Adrenal gland (tissue), 9 donors: ENCODE measurements at regions not wholly inside any gene's neighbourhood (a gene's known extent, or its start where the extent isn't known, plus 50 kb on each side); places are given as distances from the start of the nearest gene placed in this dataset.
A peak's percentile ranks its signal among the peaks of the same experiment; 100 is the strongest.

Experiments
- DNase-seq, 7 donors: peaks; one replicate each; pipeline ENCODE4 v3.0.0-alpha.2; 2019 to 2020
- H3K27ac ChIP-seq, 5 donors: fragments of 200-600 bp; sonication (generic) in 4 of 5; 1 replicate in 3 of 5; 2 replicates in 2 of 5; pipeline versions ENCODE4 v1.5.1 to v1.8.0; 2016 to 2020; ENCODE audit warnings: mild to moderate bottlenecking in 1 of 5
- H3K27me3 ChIP-seq: fragments of 200-600 bp; 2 replicates; pipeline ENCODE4 v1.8.0; 2021
- H3K36me3 ChIP-seq, 2 donors: fragments of 200-600 bp; replicated peaks in 1 of 2; 1 replicate in 1 of 2; 2 replicates in 1 of 2; pipeline versions ENCODE4 v1.5.1 to v1.8.0; 2018 to 2022
- H3K4me1 ChIP-seq, 2 donors: fragments of 200-600 bp; replicated peaks in 1 of 2; 1 replicate in 1 of 2; 2 replicates in 1 of 2; pipeline versions ENCODE4 v1.5.1 to v1.8.0; 2018 to 2021
- H3K4me3 ChIP-seq, 4 donors: fragments of 200-600 bp; sonication (generic) in 3 of 4; one replicate each; pipeline ENCODE4 v1.5.1; 2016 to 2018
- H3K9me3 ChIP-seq, 3 donors: fragments of 200-600 bp; sonication (generic) in 1 of 3; replicated peaks in 1 of 3; 1 replicate in 2 of 3; 2 replicates in 1 of 3; pipeline versions ENCODE4 v1.5.1 to v1.8.0; 2016 to 2021
- POLR2A ChIP-seq, 2 donors: fragments of 450-650 bp; IDR thresholded peaks; one replicate each; pipeline ENCODE4 v1.6.1; 2017; ENCODE audit warnings: antibody characterized with exemption in 2 of 2, mild to moderate bottlenecking in 2 of 2, moderate library complexity in 1 of 2
- WGBS, 4 donors: extraction: QIAGEN DNeasy Blood & Tissue Kit in 2 of 4; methylation state at CpG; one replicate each; pipeline versions ENCODE4 v1.1.5 to v1.1.7; 2013 to 2017; 5-methylcytosine and 5-hydroxymethylcytosine counted together
- intact Hi-C, 2 donors: fragments of 100-400 bp; cut with DNase I; formaldehyde crosslinking; loops; one replicate each; pipeline versions ENCODE4 v1.14.1 to v1.15.0; 2022 to 2023
- TF ChIP-seq, protein P1 (sequence below), 6 experiments: fragments of 450-650 bp in 4 of 6; fragments of 200-600 bp in 2 of 6; sonication (generic) in 1 of 6; IDR thresholded peaks; 1 replicate in 5 of 6; 2 replicates in 1 of 6; pipeline versions ENCODE4 v1.5.1 to v1.8.0; 2016 to 2021; ENCODE audit warnings: antibody characterized with exemption in 6 of 6, mild to moderate bottlenecking in 2 of 6, moderate library complexity in 1 of 6
- donor health status: healthy with polysubstance abuse.
- donor health status: Bipolar disorder and iron deficiency.
- donor health status: DM: yes; HTN: yes; CAD: no.
- donor health status: DM: no; HTN: no; CAD: no.
- donor health status: DM: no; HTN: no; CAD: no.

DNA sequence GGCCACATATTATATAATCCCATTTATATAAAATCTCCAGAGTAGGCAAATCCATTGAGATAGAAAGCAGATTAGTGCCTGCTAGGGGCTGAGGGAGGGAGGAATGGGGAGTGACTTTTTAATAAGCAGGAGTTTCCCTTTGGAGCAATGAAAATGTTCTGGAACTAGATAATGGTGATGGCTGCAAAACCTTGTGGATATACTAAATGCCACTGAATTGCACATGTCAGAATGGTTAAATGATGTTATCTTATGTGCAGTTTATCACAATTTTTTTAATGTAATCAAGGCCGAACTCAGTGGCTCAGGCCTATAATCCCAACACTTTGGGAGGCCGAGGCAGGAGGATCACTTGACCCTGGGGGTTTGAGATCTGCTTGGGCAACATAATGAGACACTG, 145.5 kb upstream of the AUTS2 start:
- no peak overlapping the region for H3K27ac ChIP-seq
- H3K9me3 ChIP-seq = no peaks in the 10 kb centered on the region
- no peaks in the 10 kb centered on the region for H3K36me3 ChIP-seq
- no peak for DNase-seq
- H3K27me3 ChIP-seq = no peaks in the 10 kb centered on the region
- H3K4me1 ChIP-seq = no peaks in the 10 kb centered on the region
- 85 to 100% (median 91%) methylated on average over 2 of the region's 2 CpGs for WGBS, 4 donors
- intact Hi-C loops = no loop called here
- H3K4me3 ChIP-seq = no peak overlapping the region
- TF ChIP-seq, protein P1, sequence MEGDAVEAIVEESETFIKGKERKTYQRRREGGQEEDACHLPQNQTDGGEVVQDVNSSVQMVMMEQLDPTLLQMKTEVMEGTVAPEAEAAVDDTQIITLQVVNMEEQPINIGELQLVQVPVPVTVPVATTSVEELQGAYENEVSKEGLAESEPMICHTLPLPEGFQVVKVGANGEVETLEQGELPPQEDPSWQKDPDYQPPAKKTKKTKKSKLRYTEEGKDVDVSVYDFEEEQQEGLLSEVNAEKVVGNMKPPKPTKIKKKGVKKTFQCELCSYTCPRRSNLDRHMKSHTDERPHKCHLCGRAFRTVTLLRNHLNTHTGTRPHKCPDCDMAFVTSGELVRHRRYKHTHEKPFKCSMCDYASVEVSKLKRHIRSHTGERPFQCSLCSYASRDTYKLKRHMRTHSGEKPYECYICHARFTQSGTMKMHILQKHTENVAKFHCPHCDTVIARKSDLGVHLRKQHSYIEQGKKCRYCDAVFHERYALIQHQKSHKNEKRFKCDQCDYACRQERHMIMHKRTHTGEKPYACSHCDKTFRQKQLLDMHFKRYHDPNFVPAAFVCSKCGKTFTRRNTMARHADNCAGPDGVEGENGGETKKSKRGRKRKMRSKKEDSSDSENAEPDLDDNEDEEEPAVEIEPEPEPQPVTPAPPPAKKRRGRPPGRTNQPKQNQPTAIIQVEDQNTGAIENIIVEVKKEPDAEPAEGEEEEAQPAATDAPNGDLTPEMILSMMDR (IDR thresholded peaks at IDR 0.05) = no peak
- TF ChIP-seq POLR2A (IDR thresholded peaks at IDR 0.05) = no peak

DNA sequence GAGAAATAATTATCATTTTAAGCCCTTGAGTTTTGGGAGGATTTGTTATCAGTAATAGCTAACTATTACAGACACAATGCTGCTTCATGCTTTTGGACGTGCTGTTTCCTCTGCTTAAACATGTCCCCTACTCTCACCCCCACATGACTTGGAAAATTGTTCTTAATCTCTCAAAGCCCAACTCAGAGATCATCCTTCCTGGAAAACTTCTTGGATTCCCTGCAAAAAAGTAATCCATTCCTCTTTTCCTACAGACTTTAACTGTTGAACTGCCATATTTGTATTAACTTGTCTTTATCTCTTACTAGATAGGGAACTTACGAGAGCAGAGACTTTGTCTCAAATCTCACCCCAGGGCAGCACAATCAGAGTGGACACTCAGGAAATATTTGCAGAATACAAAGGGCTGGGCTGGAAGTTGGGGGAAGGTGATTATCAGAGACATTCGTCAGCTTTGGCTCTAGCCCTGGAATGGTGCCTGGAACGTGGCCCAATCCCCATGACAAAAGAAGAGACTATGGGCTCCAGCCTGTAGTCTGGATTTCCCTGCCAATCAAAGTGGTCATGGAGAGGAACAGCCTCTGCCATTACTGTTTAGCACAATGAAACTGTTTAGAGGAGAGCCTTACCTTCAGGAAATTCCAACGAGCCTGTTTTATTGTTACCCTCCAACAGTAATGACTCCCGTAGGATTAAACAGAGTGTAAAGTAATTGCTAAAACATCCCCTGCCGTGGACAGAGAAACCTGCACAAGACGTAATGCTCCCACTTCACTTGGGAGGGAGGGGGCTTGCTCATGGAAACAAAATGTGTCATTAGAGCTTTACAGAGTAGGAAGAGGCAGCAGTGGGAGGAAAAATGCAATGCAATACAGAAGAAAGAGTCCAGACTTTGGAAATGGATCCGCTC, 140.4 kb upstream of the AUTS2 start:
- H3K27ac ChIP-seq = no peak overlapping the region
- no peaks in the 10 kb centered on the region for H3K36me3 ChIP-seq
- no peaks in the 10 kb centered on the region for H3K27me3 ChIP-seq
- WGBS, 4 donors = 38 to 49% (median 45%) methylated on average over 9 of the region's 9 CpGs
- DNase-seq = peak; percentile 18 to 80 (median 55)
- intact Hi-C loops = no loop called here
- H3K4me1 ChIP-seq = no peaks in the 10 kb centered on the region
- no peak overlapping the region for H3K4me3 ChIP-seq
- no peak for TF ChIP-seq POLR2A (IDR thresholded peaks at IDR 0.05)
- TF ChIP-seq, protein P1 (IDR thresholded peaks at IDR 0.05) = no peak
- H3K9me3 ChIP-seq = no peaks in the 10 kb centered on the region

DNA sequence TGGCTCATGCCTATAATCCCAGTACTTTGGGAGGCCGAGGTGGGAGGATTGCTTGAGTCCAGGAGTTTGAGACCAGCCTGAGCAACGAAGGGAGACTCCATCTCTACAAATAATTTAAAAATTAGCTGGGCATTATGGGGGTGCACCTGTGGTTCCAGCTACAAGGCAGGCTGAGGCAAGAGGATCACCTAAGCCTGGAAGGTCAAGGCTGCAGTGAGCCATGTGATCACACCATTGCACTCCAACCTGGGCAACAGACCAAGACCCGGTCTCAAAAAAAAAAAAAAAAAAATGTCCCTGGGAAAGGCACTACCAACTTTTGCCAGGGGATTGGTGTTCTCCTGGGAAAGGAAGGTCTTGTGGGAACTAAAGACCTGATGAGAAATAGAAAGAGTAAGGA, 134.2 kb upstream of the AUTS2 start:
- no peaks in the 10 kb centered on the region for H3K4me1 ChIP-seq
- H3K36me3 ChIP-seq = no peaks in the 10 kb centered on the region
- H3K27ac ChIP-seq = no peak overlapping the region
- intact Hi-C loops = no loop called here
- no peaks in the 10 kb centered on the region for H3K27me3 ChIP-seq
- H3K4me3 ChIP-seq = no peak overlapping the region
- no peak for TF ChIP-seq POLR2A (IDR thresholded peaks at IDR 0.05)
- TF ChIP-seq, protein P1 (IDR thresholded peaks at IDR 0.05) = no peak
- H3K9me3 ChIP-seq = no peaks in the 10 kb centered on the region
- WGBS, 4 donors = 78 to 85% (median 82%) methylated on average over 3 of the region's 3 CpGs
- no peak for DNase-seq

DNA sequence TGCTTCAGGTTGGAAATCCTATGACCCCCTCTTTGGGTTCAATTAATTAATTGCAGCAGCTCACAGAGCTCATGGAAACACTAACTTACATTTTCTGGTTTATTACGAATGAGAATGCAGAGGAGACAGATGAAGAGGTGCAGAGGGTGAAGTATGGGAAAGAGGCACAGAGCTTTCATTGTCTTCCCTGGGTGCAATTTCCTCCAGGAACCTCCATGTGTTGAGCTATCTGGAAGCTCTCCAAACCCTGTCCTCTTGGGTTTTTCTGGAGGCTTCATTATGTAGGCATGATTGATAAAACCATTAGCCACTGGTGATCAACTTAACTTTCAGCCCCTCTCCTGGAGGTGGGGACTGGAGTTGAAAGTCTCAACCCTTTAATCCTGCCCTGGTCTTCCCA, 133.0 kb upstream of the AUTS2 start:
- H3K4me3 ChIP-seq = no peak overlapping the region
- no peaks in the 10 kb centered on the region for H3K27me3 ChIP-seq
- no peaks in the 10 kb centered on the region for H3K9me3 ChIP-seq
- H3K36me3 ChIP-seq = no peaks in the 10 kb centered on the region
- no peak for DNase-seq
- no peak overlapping the region for H3K27ac ChIP-seq
- no peaks in the 10 kb centered on the region for H3K4me1 ChIP-seq
- TF ChIP-seq, protein P1 (IDR thresholded peaks at IDR 0.05) = no peak
- no peak for TF ChIP-seq POLR2A (IDR thresholded peaks at IDR 0.05)
- intact Hi-C loops = no loop called here
- 76 to 90% (median 79%) methylated on average over 1 of the region's 1 CpG for WGBS, 4 donors
